WTC11 (cell line): ENCODE measurements at regions not wholly inside any gene's neighbourhood (a gene's known extent, or its start where the extent isn't known, plus 50 kb on each side); places are given as distances from the start of the nearest gene placed in this dataset.

ENCODE experiments used
- ATAC-seq: fragments of 200-7000 bp; cut with Tn5 transposase; 2 replicates; pipeline ENCODE4 v1.10.0; 2021; ENCODE audit warnings: mild to moderate bottlenecking, moderate library complexity
- CTCF ChIA-PET: fragments of 300-600 bp; sonication (Branson Sonifier 250); formaldehyde crosslinking; loops from one replicate; lab custom pipeline; 2021; ENCODE audit warnings: antibody characterized with exemption; lab: Charles Lee
- POLR2A ChIA-PET: fragments of 350-600 bp; sonication (Branson Sonifier 250); formaldehyde crosslinking; loops from one replicate; lab custom pipeline; 2021; ENCODE audit warnings: antibody characterized with exemption; lab: Charles Lee
- DNase-seq: peaks from one replicate; pipeline ENCODE4 v3.0.0; 2021; ENCODE audit warnings: low spot score
- H3K27ac Mint-ChIP-seq: 2 replicates; pipeline ENCODE4 v1.8.0; 2021; ENCODE audit warnings: mixed read lengths
- H3K27me3 Mint-ChIP-seq: 2 replicates; pipeline ENCODE4 v1.8.0; 2021; ENCODE audit warnings: low read depth, mild to moderate bottlenecking, moderate library complexity, mixed read lengths
- H3K36me3 Mint-ChIP-seq: 2 replicates; pipeline ENCODE4 v1.8.0; 2021; ENCODE audit warnings: mixed read lengths
- H3K4me1 Mint-ChIP-seq: 2 replicates; pipeline ENCODE4 v1.8.0; 2022; ENCODE audit warnings: mixed read lengths
- H3K4me3 Mint-ChIP-seq: 2 replicates; pipeline ENCODE4 v1.8.0; 2021; ENCODE audit warnings: mild to moderate bottlenecking, moderate library complexity, mixed read lengths
- H3K9me3 Mint-ChIP-seq: 2 replicates; pipeline ENCODE4 v1.8.0; 2021; ENCODE audit warnings: mixed read lengths
- CREB1 ChIP-seq: sonication (generic); formaldehyde crosslinking; IDR thresholded peaks from 2 replicates; pipeline ENCODE4 v1.8.0; 2023; ENCODE audit warnings: mild to moderate bottlenecking, missing genetic modification reagents
- CREM ChIP-seq: sonication (generic); formaldehyde crosslinking; IDR thresholded peaks from 2 replicates; pipeline ENCODE4 v1.8.1; 2022; ENCODE audit warnings: mild to moderate bottlenecking, missing genetic modification reagents, moderate library complexity
- ELF4 ChIP-seq: sonication (generic); formaldehyde crosslinking; IDR thresholded peaks from 2 replicates; pipeline ENCODE4 v1.8.1; 2022; ENCODE audit warnings: low read depth, mild to moderate bottlenecking, moderate library complexity, missing genetic modification reagents
- EMX1 ChIP-seq: fragments of 250-450 bp; sonication (Bioruptor Pico); IDR thresholded peaks from 2 replicates; pipeline ENCODE4 v1.8.0; 2021; ENCODE audit warnings: mild to moderate bottlenecking
- ESRRA ChIP-seq: sonication (generic); formaldehyde crosslinking; IDR thresholded peaks from 2 replicates; pipeline ENCODE4 v1.8.1; 2022; ENCODE audit warnings: mild to moderate bottlenecking, missing genetic modification reagents, borderline replicate concordance
- GRHL2 ChIP-seq: fragments of 250-450 bp; sonication (Bioruptor Pico); IDR thresholded peaks from 2 replicates; pipeline ENCODE4 v1.8.0; 2022; ENCODE audit warnings: mild to moderate bottlenecking, moderate library complexity; ENCODE audit not compliant: insufficient replicate concordance, severe bottlenecking
- NFE2L1 ChIP-seq: sonication (generic); formaldehyde crosslinking; IDR thresholded peaks from 2 replicates; pipeline ENCODE4 v1.8.1; 2023; ENCODE audit warnings: missing genetic modification reagents
- NR1H2 ChIP-seq: sonication (generic); formaldehyde crosslinking; IDR thresholded peaks from 2 replicates; pipeline ENCODE4 v1.9.0; 2021; ENCODE audit warnings: mild to moderate bottlenecking, moderate library complexity, missing genetic modification reagents
- PREB ChIP-seq: sonication (generic); formaldehyde crosslinking; IDR thresholded peaks from 2 replicates; pipeline ENCODE4 v1.8.1; 2022; ENCODE audit warnings: mild to moderate bottlenecking, missing genetic modification reagents, moderate library complexity, borderline replicate concordance
- SMAD4 ChIP-seq: sonication (generic); formaldehyde crosslinking; IDR thresholded peaks from 2 replicates; pipeline ENCODE4 v1.8.0; 2022; ENCODE audit warnings: mild to moderate bottlenecking, missing genetic modification reagents
- USF2 ChIP-seq: sonication (generic); formaldehyde crosslinking; IDR thresholded peaks from 2 replicates; pipeline ENCODE4 v1.8.1; 2023; ENCODE audit warnings: mild to moderate bottlenecking, missing genetic modification reagents, moderate library complexity
- ZBTB43 ChIP-seq: sonication (generic); formaldehyde crosslinking; IDR thresholded peaks from 2 replicates; pipeline ENCODE4 v1.8.1; 2023; ENCODE audit warnings: mild to moderate bottlenecking, missing genetic modification reagents
- ZMAT4 ChIP-seq: fragments of 250-450 bp; sonication (Bioruptor Pico); IDR thresholded peaks from 2 replicates; pipeline ENCODE4 v1.9.0; 2021; ENCODE audit warnings: mild to moderate bottlenecking
- ZNF263 ChIP-seq: sonication (generic); formaldehyde crosslinking; IDR thresholded peaks from 2 replicates; pipeline ENCODE4 v1.8.1; 2022; ENCODE audit warnings: low read depth, mild to moderate bottlenecking, moderate library complexity, missing genetic modification reagents
- TF ChIP-seq, protein P1 (sequence below): sonication (generic); formaldehyde crosslinking; IDR thresholded peaks from 2 replicates; pipeline ENCODE4 v1.8.1; 2022; ENCODE audit warnings: low read depth, missing genetic modification reagents, borderline replicate concordance
- TF ChIP-seq, protein P2 (sequence below): sonication (generic); formaldehyde crosslinking; IDR thresholded peaks from 2 replicates; pipeline ENCODE4 v1.8.1; 2023; ENCODE audit warnings: mild to moderate bottlenecking, moderate library complexity, missing genetic modification reagents
- TF ChIP-seq, protein P3 (sequence below): sonication (generic); formaldehyde crosslinking; IDR thresholded peaks from 2 replicates; pipeline ENCODE4 v1.8.0; 2022; ENCODE audit warnings: mild to moderate bottlenecking, missing genetic modification reagents
- TF ChIP-seq, protein P4 (sequence below): fragments of 250-450 bp; sonication (Bioruptor Pico); IDR thresholded peaks from 2 replicates; pipeline ENCODE4 v1.9.0; 2021; ENCODE audit warnings: mild to moderate bottlenecking
- TF ChIP-seq, protein P5 (sequence below): sonication (generic); formaldehyde crosslinking; conservative IDR thresholded peaks from 2 replicates; pipeline ENCODE4 v1.8.1; 2022; ENCODE audit warnings: mild to moderate bottlenecking, missing genetic modification reagents

- ChIA-PET POLR2A (no interaction called here), CTCF (no interaction called here)
- H3K27me3 Mint-ChIP-seq = no peaks in the 10 kb centered on the region; the same call in 1 of the 2 replicates
- H3K4me1 Mint-ChIP-seq = peaks cover 20% of the 10 kb centered on the region
- H3K4me3 Mint-ChIP-seq = no peak overlapping the region
- ATAC-seq (no peak), DNase-seq (no peak)
- peaks cover 13% of the 10 kb centered on the region for H3K9me3 Mint-ChIP-seq
- TF ChIP-seq PREB (no peak), GRHL2 (no peak), ZMAT4 (no peak), NR1H2 (CRISPR knock-in tag) (no peak), USF2 (CRISPR knock-in tag) (no peak), ZNF263 (CRISPR knock-in tag) (no peak), SMAD4 (CRISPR knock-in tag) (no peak), CREB1 (CRISPR knock-in tag) (no peak), CREM (no peak), ZBTB43 (CRISPR knock-in tag) (no peak), ELF4 (CRISPR knock-in tag) (no peak), NFE2L1 (CRISPR knock-in tag) (no peak), EMX1 (CRISPR knock-in tag) (no peak), ESRRA (CRISPR knock-in tag) (no peak)
- TF ChIP-seq, protein P1, sequence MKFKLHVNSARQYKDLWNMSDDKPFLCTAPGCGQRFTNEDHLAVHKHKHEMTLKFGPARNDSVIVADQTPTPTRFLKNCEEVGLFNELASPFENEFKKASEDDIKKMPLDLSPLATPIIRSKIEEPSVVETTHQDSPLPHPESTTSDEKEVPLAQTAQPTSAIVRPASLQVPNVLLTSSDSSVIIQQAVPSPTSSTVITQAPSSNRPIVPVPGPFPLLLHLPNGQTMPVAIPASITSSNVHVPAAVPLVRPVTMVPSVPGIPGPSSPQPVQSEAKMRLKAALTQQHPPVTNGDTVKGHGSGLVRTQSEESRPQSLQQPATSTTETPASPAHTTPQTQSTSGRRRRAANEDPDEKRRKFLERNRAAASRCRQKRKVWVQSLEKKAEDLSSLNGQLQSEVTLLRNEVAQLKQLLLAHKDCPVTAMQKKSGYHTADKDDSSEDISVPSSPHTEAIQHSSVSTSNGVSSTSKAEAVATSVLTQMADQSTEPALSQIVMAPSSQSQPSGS (CRISPR knock-in tag) = no peak
- TF ChIP-seq, protein P2, sequence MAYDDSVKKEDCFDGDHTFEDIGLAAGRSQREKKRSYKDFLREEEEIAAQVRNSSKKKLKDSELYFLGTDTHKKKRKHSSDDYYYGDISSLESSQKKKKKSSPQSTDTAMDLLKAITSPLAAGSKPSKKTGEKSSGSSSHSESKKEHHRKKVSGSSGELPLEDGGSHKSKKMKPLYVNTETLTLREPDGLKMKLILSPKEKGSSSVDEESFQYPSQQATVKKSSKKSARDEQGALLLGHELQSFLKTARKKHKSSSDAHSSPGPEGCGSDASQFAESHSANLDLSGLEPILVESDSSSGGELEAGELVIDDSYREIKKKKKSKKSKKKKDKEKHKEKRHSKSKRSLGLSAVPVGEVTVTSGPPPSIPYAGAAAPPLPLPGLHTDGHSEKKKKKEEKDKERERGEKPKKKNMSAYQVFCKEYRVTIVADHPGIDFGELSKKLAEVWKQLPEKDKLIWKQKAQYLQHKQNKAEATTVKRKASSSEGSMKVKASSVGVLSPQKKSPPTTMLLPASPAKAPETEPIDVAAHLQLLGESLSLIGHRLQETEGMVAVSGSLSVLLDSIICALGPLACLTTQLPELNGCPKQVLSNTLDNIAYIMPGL (CRISPR knock-in tag) = no peak
- TF ChIP-seq, protein P3, sequence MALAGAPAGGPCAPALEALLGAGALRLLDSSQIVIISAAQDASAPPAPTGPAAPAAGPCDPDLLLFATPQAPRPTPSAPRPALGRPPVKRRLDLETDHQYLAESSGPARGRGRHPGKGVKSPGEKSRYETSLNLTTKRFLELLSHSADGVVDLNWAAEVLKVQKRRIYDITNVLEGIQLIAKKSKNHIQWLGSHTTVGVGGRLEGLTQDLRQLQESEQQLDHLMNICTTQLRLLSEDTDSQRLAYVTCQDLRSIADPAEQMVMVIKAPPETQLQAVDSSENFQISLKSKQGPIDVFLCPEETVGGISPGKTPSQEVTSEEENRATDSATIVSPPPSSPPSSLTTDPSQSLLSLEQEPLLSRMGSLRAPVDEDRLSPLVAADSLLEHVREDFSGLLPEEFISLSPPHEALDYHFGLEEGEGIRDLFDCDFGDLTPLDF (CRISPR knock-in tag) = no peak
- TF ChIP-seq, protein P4, sequence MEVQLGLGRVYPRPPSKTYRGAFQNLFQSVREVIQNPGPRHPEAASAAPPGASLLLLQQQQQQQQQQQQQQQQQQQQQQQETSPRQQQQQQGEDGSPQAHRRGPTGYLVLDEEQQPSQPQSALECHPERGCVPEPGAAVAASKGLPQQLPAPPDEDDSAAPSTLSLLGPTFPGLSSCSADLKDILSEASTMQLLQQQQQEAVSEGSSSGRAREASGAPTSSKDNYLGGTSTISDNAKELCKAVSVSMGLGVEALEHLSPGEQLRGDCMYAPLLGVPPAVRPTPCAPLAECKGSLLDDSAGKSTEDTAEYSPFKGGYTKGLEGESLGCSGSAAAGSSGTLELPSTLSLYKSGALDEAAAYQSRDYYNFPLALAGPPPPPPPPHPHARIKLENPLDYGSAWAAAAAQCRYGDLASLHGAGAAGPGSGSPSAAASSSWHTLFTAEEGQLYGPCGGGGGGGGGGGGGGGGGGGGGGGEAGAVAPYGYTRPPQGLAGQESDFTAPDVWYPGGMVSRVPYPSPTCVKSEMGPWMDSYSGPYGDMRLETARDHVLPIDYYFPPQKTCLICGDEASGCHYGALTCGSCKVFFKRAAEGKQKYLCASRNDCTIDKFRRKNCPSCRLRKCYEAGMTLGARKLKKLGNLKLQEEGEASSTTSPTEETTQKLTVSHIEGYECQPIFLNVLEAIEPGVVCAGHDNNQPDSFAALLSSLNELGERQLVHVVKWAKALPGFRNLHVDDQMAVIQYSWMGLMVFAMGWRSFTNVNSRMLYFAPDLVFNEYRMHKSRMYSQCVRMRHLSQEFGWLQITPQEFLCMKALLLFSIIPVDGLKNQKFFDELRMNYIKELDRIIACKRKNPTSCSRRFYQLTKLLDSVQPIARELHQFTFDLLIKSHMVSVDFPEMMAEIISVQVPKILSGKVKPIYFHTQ (CRISPR knock-in tag) = no peak
- TF ChIP-seq, protein P5, sequence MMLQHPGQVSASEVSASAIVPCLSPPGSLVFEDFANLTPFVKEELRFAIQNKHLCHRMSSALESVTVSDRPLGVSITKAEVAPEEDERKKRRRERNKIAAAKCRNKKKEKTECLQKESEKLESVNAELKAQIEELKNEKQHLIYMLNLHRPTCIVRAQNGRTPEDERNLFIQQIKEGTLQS (CRISPR knock-in tag) = no peak
- no peak overlapping the region; the same call in 1 of the 2 replicates for H3K27ac Mint-ChIP-seq
- H3K36me3 Mint-ChIP-seq = peaks cover 8% of the 10 kb centered on the region; the same call in 1 of the 2 replicates
Observed at GRCh38 chr2:3108105-3108504, 269.5 kb downstream of the EIPR1 start.
